SK-N-SH treated with all-trans-retinoic acid at 6 μM for 48 hours (cell line): ENCODE measurements at regions not wholly inside any gene's neighbourhood (a gene's known extent, or its start where the extent isn't known, plus 50 kb on each side); places are given as distances from the start of the nearest gene placed in this dataset.

ENCODE experiments used
- ATAC-seq: fragments of 200-7000 bp; cut with Tn5 transposase; 3 replicates; pipeline ENCODE4 v1.9.1; 2020; ENCODE audit warnings: mild to moderate bottlenecking, moderate library complexity
- ARNTL ChIP-seq: fragments of 450-650 bp; formaldehyde crosslinking; IDR thresholded peaks from 2 replicates; pipeline ENCODE4 v1.5.0; 2020; ENCODE audit warnings: low read depth, mild to moderate bottlenecking, moderate library complexity, borderline replicate concordance
- BACH2 ChIP-seq: fragments of 250-450 bp; sonication (Bioruptor Pico); IDR thresholded peaks from 2 replicates; pipeline ENCODE4 v1.9.0; 2021; ENCODE audit warnings: mild to moderate bottlenecking, borderline replicate concordance
- CREB5 ChIP-seq: fragments of 250-450 bp; sonication (Bioruptor Pico); IDR thresholded peaks from 2 replicates; pipeline ENCODE4 v1.5.1; 2020; ENCODE audit warnings: low read depth, mild to moderate bottlenecking, moderate library complexity
- CSDC2 ChIP-seq: fragments of 250-450 bp; sonication (Bioruptor Pico); IDR thresholded peaks from 2 replicates; pipeline ENCODE4 v1.5.0; 2020; ENCODE audit warnings: mild to moderate bottlenecking, moderate library complexity
- CSRNP3 ChIP-seq: fragments of 250-450 bp; sonication (Bioruptor Pico); IDR thresholded peaks from 2 replicates; pipeline ENCODE4 v1.5.1; 2021; ENCODE audit warnings: mild to moderate bottlenecking, moderate library complexity
- ESRRG ChIP-seq: fragments of 250-450 bp; sonication (Bioruptor Pico); IDR thresholded peaks from 2 replicates; pipeline ENCODE4 v1.6.1; 2021; ENCODE audit warnings: mild to moderate bottlenecking
- GLIS3 ChIP-seq: fragments of 250-450 bp; sonication (Bioruptor Pico); IDR thresholded peaks from 2 replicates; pipeline ENCODE4 v1.5.0; 2020; ENCODE audit warnings: mild to moderate bottlenecking, moderate library complexity
- ISL1 ChIP-seq: fragments of 250-450 bp; sonication (Bioruptor Pico); IDR thresholded peaks from 2 replicates; pipeline ENCODE4 v2.1.2; 2022; ENCODE audit warnings: mild to moderate bottlenecking, moderate library complexity
- OSR1 ChIP-seq: fragments of 250-450 bp; sonication (Bioruptor Pico); IDR thresholded peaks from 2 replicates; pipeline ENCODE4 v1.8.0; 2022; ENCODE audit warnings: moderate library complexity, mild to moderate bottlenecking, inconsistent platforms
- PATZ1 ChIP-seq: fragments of 250-450 bp; sonication (Bioruptor Pico); IDR thresholded peaks from 2 replicates; pipeline ENCODE4 v1.8.0; 2020; ENCODE audit warnings: mild to moderate bottlenecking, moderate library complexity, borderline replicate concordance
- PPARA ChIP-seq: fragments of 250-450 bp; sonication (Bioruptor Pico); IDR thresholded peaks from 2 replicates; pipeline ENCODE4 v1.5.0; 2020; ENCODE audit warnings: mild to moderate bottlenecking, borderline replicate concordance
- SNAI2 ChIP-seq: fragments of 250-450 bp; sonication (Bioruptor Pico); IDR thresholded peaks from 2 replicates; pipeline ENCODE4 v1.5.0; 2020; ENCODE audit warnings: mild to moderate bottlenecking, moderate library complexity
- TCF4 ChIP-seq: fragments of 250-450 bp; sonication (Bioruptor Pico); IDR thresholded peaks from 2 replicates; pipeline ENCODE4 v1.8.0; 2021; ENCODE audit warnings: mild to moderate bottlenecking, moderate library complexity, borderline replicate concordance
- TOX ChIP-seq: fragments of 250-450 bp; sonication (Bioruptor Pico); IDR thresholded peaks from 2 replicates; pipeline ENCODE4 v1.8.0; 2021; ENCODE audit warnings: mild to moderate bottlenecking, moderate library complexity, borderline replicate concordance
- TSHZ2 ChIP-seq: fragments of 250-450 bp; sonication (Bioruptor Pico); IDR thresholded peaks from 2 replicates; pipeline ENCODE4 v1.5.0; 2020; ENCODE audit warnings: mild to moderate bottlenecking, moderate library complexity
- ZC3H10 ChIP-seq: fragments of 250-450 bp; sonication (Bioruptor Pico); IDR thresholded peaks from 2 replicates; pipeline ENCODE4 v1.5.1; 2021; ENCODE audit warnings: mild to moderate bottlenecking, moderate library complexity
- ZFP3 ChIP-seq: fragments of 250-450 bp; sonication (Bioruptor Pico); IDR thresholded peaks from 2 replicates; pipeline ENCODE4 v1.5.0; 2020; ENCODE audit warnings: mild to moderate bottlenecking, moderate library complexity
- ZFP30 ChIP-seq: fragments of 450-650 bp; formaldehyde crosslinking; IDR thresholded peaks from 2 replicates; pipeline ENCODE4 v1.5.0; 2022; ENCODE audit warnings: mild to moderate bottlenecking, moderate library complexity
- ZNF565 ChIP-seq: fragments of 450-650 bp; formaldehyde crosslinking; conservative IDR thresholded peaks from 2 replicates; pipeline ENCODE4 v1.5.0; 2020; ENCODE audit warnings: low read depth, mild to moderate bottlenecking, moderate library complexity
- ZNF70 ChIP-seq: fragments of 450-650 bp; formaldehyde crosslinking; IDR thresholded peaks from 2 replicates; pipeline ENCODE4 v1.5.0; 2020; ENCODE audit warnings: mild to moderate bottlenecking, moderate library complexity
- ZNF8 ChIP-seq: fragments of 450-650 bp; formaldehyde crosslinking; IDR thresholded peaks from 2 replicates; pipeline ENCODE4 v1.5.0; 2020; ENCODE audit warnings: mild to moderate bottlenecking, moderate library complexity

- TF ChIP-seq ZFP30 (no peak), ZC3H10 (no peak), CREB5 (no peak), OSR1 (no peak), ZNF8 (CRISPR knock-in tag) (no peak), PATZ1 (CRISPR knock-in tag) (no peak), CSDC2 (CRISPR knock-in tag) (no peak), CSRNP3 (CRISPR knock-in tag) (no peak), ZNF70 (CRISPR knock-in tag) (no peak), ZFP3 (CRISPR knock-in tag) (no peak), ISL1 (CRISPR knock-in tag) (no peak), TOX (no peak), BACH2 (no peak), ZNF565 (CRISPR knock-in tag) (no peak), GLIS3 (no peak), ARNTL (CRISPR knock-in tag) (no peak), TCF4 (CRISPR knock-in tag) (no peak)
Observed at GRCh38 chr4:43778187-43778915, 670.3 kb downstream of the KCTD8 start.

GRCh38 chr4:43781125-43781524 lies 667.5 kb downstream of the KCTD8 start:
- TF ChIP-seq TCF4 (CRISPR knock-in tag) (no peak), CSRNP3 (CRISPR knock-in tag) (no peak)
- TF ChIP-seq, all 23 proteins: peak for 0
- ATAC-seq: no peak

More at GRCh38 chr4:43778187-43778915, 670.3 kb downstream of the KCTD8 start:
- no peak for ATAC-seq

GRCh38 chr4:43782391-43782790 lies 666.2 kb downstream of the KCTD8 start:
- ATAC-seq: no peak
- no peak for TF ChIP-seq TSHZ2 (CRISPR knock-in tag)
- TF ChIP-seq PATZ1 (CRISPR knock-in tag): no peak
- no peak for TF ChIP-seq CSDC2 (CRISPR knock-in tag)
- no peak for TF ChIP-seq ZNF8 (CRISPR knock-in tag)
- no peak for TF ChIP-seq TOX
- no peak for TF ChIP-seq OSR1
- no peak for TF ChIP-seq PPARA (CRISPR knock-in tag)
- TF ChIP-seq ZFP30: no peak
- no peak for TF ChIP-seq ZNF565 (CRISPR knock-in tag)
- no peak for TF ChIP-seq SNAI2
- TF ChIP-seq TCF4 (CRISPR knock-in tag): no peak
- TF ChIP-seq ZC3H10: no peak
- no peak for TF ChIP-seq ZFP3 (CRISPR knock-in tag)
- no peak for TF ChIP-seq ESRRG (CRISPR knock-in tag)
- no peak for TF ChIP-seq CREB5
- TF ChIP-seq CSRNP3 (CRISPR knock-in tag): no peak
- no peak for TF ChIP-seq GLIS3
